Kidney (tissue), 13 donors: ENCODE measurements at regions not wholly inside any gene's neighbourhood (a gene's known extent, or its start where the extent isn't known, plus 50 kb on each side); places are given as distances from the start of the nearest gene placed in this dataset.

Experiments
- DNase-seq, 5 donors: peaks; one replicate each; pipeline ENCODE4 v3.0.0-alpha.2; 2013 to 2020
- FAIRE-seq: peaks from 2 replicates; lab custom pipeline; 2012; peaks lifted over from hg19 to GRCh38; lab: Jason Lieb, UNC
- H3K27ac ChIP-seq, 2 donors: one replicate each; pipeline ENCODE4 v1.7.0; 2013; ENCODE audit warnings: low read depth in 2 of 2, low read length in 2 of 2, inconsistent platforms in 1 of 2
- H3K27me3 ChIP-seq: one replicate; pipeline ENCODE4 v1.7.1; 2013; ENCODE audit warnings: low read length, inconsistent platforms; ENCODE audit not compliant: control insufficient read depth, insufficient read depth
- H3K36me3 ChIP-seq, 3 donors: one replicate each; pipeline versions ENCODE4 v1.7.0 to v1.7.1; 2013; ENCODE audit warnings: low read length in 3 of 3, control low read depth in 1 of 3, inconsistent platforms in 1 of 3; ENCODE audit not compliant: insufficient read depth in 3 of 3, control insufficient read depth in 2 of 3
- H3K4me1 ChIP-seq, 3 donors: one replicate each; pipeline versions ENCODE4 v1.7.0 to v1.7.1; 2013; ENCODE audit warnings: low read length in 3 of 3, inconsistent platforms in 1 of 3, low read depth in 1 of 3; ENCODE audit not compliant: control insufficient read depth in 2 of 3, insufficient read depth in 2 of 3
- H3K4me3 ChIP-seq, 3 donors: one replicate each; pipeline versions ENCODE4 v1.7.0 to v1.8.1; 2013; ENCODE audit warnings: low read length in 3 of 3, control low read depth in 1 of 3, inconsistent platforms in 1 of 3
- H3K9ac ChIP-seq, 3 donors: one replicate each; pipeline versions ENCODE4 v1.7.0 to v1.7.1; 2013; ENCODE audit warnings: low read length in 3 of 3, control low read depth in 1 of 3, inconsistent platforms in 1 of 3
- H3K9me3 ChIP-seq, 3 donors: one replicate each; pipeline versions ENCODE4 v1.7.0 to v1.7.1; 2013; ENCODE audit warnings: low read length in 3 of 3, control low read depth in 1 of 3, inconsistent platforms in 1 of 3; ENCODE audit not compliant: control insufficient read depth in 2 of 3, insufficient read depth in 1 of 3
- intact Hi-C: fragments of 100-400 bp; cut with DNase I; formaldehyde crosslinking; loops from one replicate; pipeline ENCODE4 v1.11.1; 2022
- TF ChIP-seq, protein P1 (sequence below): IDR thresholded peaks from 3 replicates; pipeline ENCODE4 v1.5.1; 2012; ENCODE audit warnings: mild to moderate bottlenecking, moderate library complexity, borderline replicate concordance; ENCODE audit not compliant: insufficient read depth; ENCODE audit errors: extremely low read depth
- donor health status: control.
- donor health status: control.
- donor health status: control.
- donor health status: control.
- donor health status: control.
- donor health status: DM: yes; HTN: yes; CAD: no.
- donor health status: Normal renal cell carcinoma (clear cell type).

- no peak overlapping the region for H3K4me3 ChIP-seq
- no peaks in the 10 kb centered on the region for H3K36me3 ChIP-seq
- H3K9ac ChIP-seq: no peak overlapping the region
- no peak for FAIRE-seq
- H3K27me3 ChIP-seq: peaks cover 3% of the 10 kb centered on the region
- DNase-seq: no peak
- TF ChIP-seq, protein P1, sequence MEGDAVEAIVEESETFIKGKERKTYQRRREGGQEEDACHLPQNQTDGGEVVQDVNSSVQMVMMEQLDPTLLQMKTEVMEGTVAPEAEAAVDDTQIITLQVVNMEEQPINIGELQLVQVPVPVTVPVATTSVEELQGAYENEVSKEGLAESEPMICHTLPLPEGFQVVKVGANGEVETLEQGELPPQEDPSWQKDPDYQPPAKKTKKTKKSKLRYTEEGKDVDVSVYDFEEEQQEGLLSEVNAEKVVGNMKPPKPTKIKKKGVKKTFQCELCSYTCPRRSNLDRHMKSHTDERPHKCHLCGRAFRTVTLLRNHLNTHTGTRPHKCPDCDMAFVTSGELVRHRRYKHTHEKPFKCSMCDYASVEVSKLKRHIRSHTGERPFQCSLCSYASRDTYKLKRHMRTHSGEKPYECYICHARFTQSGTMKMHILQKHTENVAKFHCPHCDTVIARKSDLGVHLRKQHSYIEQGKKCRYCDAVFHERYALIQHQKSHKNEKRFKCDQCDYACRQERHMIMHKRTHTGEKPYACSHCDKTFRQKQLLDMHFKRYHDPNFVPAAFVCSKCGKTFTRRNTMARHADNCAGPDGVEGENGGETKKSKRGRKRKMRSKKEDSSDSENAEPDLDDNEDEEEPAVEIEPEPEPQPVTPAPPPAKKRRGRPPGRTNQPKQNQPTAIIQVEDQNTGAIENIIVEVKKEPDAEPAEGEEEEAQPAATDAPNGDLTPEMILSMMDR: no peak
- H3K9me3 ChIP-seq: no peaks in the 10 kb centered on the region
- H3K27ac ChIP-seq: no peak overlapping the region
- H3K4me1 ChIP-seq: peaks cover 0 to 3% (median 3%) of the 10 kb centered on the region in 3 donors
- intact Hi-C loops: no loop called here
Observed at GRCh38 chr1:38241594-38242334, 195.2 kb upstream of the POU3F1 start.

- Histone ChIP-seq H3K4me3 (no peak overlapping the region), H3K9ac (no peak overlapping the region), H3K27me3 (peaks cover 3% of the 10 kb centered on the region), H3K9me3 (no peaks in the 10 kb centered on the region), H3K4me1 (no peaks in the 10 kb centered on the region), H3K27ac (no peak overlapping the region), H3K36me3 (no peaks in the 10 kb centered on the region)
- intact Hi-C loops: no loop called here
- DNase-seq: no peak
- FAIRE-seq: no peak
- TF ChIP-seq, protein P1: no peak
Observed at GRCh38 chr1:38240618-38241017, 194.0 kb upstream of the POU3F1 start.

DNA sequence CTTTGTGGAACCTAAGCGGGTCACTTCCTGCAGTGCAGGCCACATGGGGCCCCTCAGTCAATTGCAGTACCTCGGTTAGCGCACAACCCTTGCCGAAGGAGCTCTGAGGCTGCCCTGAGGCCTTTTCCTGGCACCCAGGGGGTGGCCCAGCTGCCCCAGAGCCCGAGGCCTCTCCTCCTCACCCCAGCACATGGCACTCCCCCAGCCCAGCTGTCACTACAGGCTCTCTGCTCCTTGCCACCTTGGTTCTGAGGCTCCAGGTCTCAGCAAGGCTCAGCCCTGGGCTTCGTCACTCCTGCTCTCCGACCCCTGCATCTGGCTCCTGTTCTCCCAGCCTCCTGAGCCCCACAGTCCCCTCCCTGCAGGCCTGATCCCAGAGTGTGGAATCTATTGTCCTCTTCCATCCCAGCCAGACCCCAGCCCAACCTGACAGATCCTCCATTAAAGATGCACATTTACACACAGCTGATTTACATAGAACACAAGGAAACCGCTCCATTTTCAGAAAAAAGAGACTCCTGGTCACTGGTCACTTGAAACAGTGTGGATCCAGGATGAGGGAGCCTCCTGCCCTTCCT is 192.8 kb upstream of the POU3F1 start:
- H3K9me3 ChIP-seq: no peaks in the 10 kb centered on the region
- TF ChIP-seq, protein P1: no peak
- H3K4me1 ChIP-seq: no peaks in the 10 kb centered on the region
- intact Hi-C loops: no loop called here
- DNase-seq: no peak
- H3K9ac ChIP-seq: no peak overlapping the region
- no peak overlapping the region for H3K4me3 ChIP-seq
- no peaks in the 10 kb centered on the region for H3K36me3 ChIP-seq
- no peak overlapping the region for H3K27ac ChIP-seq
- no peak for FAIRE-seq
- H3K27me3 ChIP-seq: peaks cover 3% of the 10 kb centered on the region
